ENCODE measurements at regions not wholly inside any gene's neighbourhood (a gene's known extent, or its start where the extent isn't known, plus 50 kb on each side); places are given as distances from the start of the nearest gene placed in this dataset.

DNA sequence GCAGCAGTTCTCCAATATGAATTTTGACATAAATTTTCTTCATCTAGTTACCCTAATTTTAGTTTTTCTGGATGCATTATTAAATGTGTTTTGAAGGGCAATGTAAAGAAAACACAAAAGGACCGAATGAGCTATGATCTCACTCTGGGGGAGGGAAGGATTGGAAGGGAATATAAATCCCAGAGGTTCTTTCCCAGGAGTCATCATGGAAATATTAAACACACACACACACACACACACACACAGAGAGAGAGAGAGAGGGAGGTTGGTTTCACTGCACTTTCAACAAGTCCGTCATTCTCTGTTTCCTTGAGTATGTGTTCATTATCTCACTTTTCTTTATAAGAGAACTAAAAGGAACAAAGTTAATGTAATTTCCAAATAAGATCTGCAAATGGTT is 70.7 kb upstream of the DCBLD2 start:
- BruUV-seq (replicated peaks): no TSS peak
- in situ Hi-C loops (cut with MboI) (no loop called here), intact Hi-C loops (cut with micrococcal nuclease; ENCODE audit: unreplicated experiment) (no loop called here)
- Histone ChIP-seq H3K4me3 (no peak overlapping the region), H4K20me1 (ENCODE audit: control insufficient read depth, insufficient read depth) (no peaks in the 10 kb centered on the region), H3K36me3 (ENCODE audit: control insufficient read depth in 2 of 2, insufficient read depth in 2 of 2, low read length in 1 of 2) (no peaks in the 10 kb centered on the region), H3K4me1 (ENCODE audit: control insufficient read depth, insufficient read depth, low read length) (no peaks in the 10 kb centered on the region), H3K27ac (ENCODE audit: control insufficient read depth, insufficient read depth) (no peak overlapping the region), H3K4me2 (ENCODE audit: control insufficient read depth, insufficient read depth) (no peak overlapping the region), H3K27me3 (replicated peaks in 1 of 2; ENCODE audit: control insufficient read depth in 2 of 2, insufficient read depth in 2 of 2, low read length in 1 of 2) (no peaks in the 10 kb centered on the region), H2AFZ (ENCODE audit: control insufficient read depth, low read depth, low read length) (no peak overlapping the region), H3K9ac (ENCODE audit: control insufficient read depth, insufficient read depth, low read length) (no peak overlapping the region), H3K79me2 (ENCODE audit: control insufficient read depth, insufficient read depth, low read length) (no peaks in the 10 kb centered on the region), H3K9me3 (replicated peaks; ENCODE audit: control insufficient read depth, insufficient read depth, low read length) (peaks cover 4% of the 10 kb centered on the region; the same call in 1 of the 3 replicates)
- ATAC-seq (no peak), DNase-seq (ENCODE audit: low read depth, low spot score) (no peak), FAIRE-seq (no peak)
- WGBS (ENCODE audit: insufficient coverage, insufficient replicate concordance, low lambda C conversion rate, missing lambda C conversion rate): 100% methylated on average over 2 of the region's 2 CpGs
- CTCF ChIA-PET: no interaction called here
- POLR2A ChIA-PET: no interaction called here
- RAD21 ChIA-PET (ENCODE audit: unreplicated experiment): no interaction called here
- SMC1A ChIA-PET (ENCODE audit: uncharacterized antibody, unreplicated experiment): no interaction called here
- no peak for TF ChIP-seq MXI1 (IDR thresholded peaks at IDR 0.05; ENCODE audit: low read depth, low read length)
- no peak for TF ChIP-seq PRDM15 (CRISPR knock-in tag; IDR thresholded peaks at IDR 0.05)
- TF ChIP-seq CBX5 (IDR thresholded peaks at IDR 0.05; ENCODE audit: low read depth): no peak
- TF ChIP-seq HDAC6 (IDR thresholded peaks at IDR 0.05; ENCODE audit: unreplicated experiment): no peak
- TF ChIP-seq CEBPB (IDR thresholded peaks at IDR 0.05; ENCODE audit: borderline replicate concordance in 1 of 2, low read depth in 2 of 2, low read length in 2 of 2): no peak
- TF ChIP-seq TARDBP (IDR thresholded peaks at IDR 0.05; ENCODE audit: borderline replicate concordance): no peak
- TF ChIP-seq, protein P1, sequence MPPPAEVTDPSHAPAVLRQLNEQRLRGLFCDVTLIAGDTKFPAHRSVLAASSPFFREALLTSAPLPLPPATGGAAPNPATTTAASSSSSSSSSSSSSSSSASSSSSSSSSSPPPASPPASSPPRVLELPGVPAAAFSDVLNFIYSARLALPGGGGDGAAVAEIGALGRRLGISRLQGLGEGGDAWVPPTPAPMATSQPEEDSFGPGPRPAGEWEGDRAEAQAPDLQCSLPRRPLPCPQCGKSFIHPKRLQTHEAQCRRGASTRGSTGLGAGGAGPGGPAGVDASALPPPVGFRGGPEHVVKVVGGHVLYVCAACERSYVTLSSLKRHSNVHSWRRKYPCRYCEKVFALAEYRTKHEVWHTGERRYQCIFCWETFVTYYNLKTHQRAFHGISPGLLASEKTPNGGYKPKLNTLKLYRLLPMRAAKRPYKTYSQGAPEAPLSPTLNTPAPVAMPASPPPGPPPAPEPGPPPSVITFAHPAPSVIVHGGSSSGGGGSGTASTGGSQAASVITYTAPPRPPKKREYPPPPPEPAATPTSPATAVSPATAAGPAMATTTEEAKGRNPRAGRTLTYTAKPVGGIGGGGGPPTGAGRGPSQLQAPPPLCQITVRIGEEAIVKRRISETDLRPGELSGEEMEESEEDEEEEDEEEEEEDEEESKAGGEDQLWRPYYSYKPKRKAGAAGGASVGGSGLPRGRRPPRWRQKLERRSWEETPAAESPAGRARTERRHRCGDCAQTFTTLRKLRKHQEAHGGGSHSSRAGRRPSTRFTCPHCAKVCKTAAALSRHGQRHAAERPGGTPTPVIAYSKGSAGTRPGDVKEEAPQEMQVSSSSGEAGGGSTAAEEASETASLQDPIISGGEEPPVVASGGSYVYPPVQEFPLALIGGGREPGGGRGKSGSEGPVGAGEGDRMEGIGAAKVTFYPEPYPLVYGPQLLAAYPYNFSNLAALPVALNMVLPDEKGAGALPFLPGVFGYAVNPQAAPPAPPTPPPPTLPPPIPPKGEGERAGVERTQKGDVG (CRISPR knock-in tag; IDR thresholded peaks at IDR 0.05): no peak
- no peak for TF ChIP-seq EP300 (IDR thresholded peaks at IDR 0.05; ENCODE audit: borderline replicate concordance in 1 of 2, control insufficient read depth in 1 of 2, low read depth in 2 of 2, low read length in 2 of 2)
- no peak for TF ChIP-seq NFIC (IDR thresholded peaks at IDR 0.05; ENCODE audit: low read depth, low read length)
- no peak for TF ChIP-seq TCF3 (IDR thresholded peaks at IDR 0.05; ENCODE audit: borderline replicate concordance, insufficient read depth, low read depth, low read length)
- no peak for TF ChIP-seq FOXK2 (IDR thresholded peaks at IDR 0.05)
- no peak for TF ChIP-seq CHD4 (IDR thresholded peaks at IDR 0.05)
- TF ChIP-seq SMARCA5 (IDR thresholded peaks at IDR 0.05): no peak
- TF ChIP-seq EZH2 (IDR thresholded peaks at IDR 0.05; ENCODE audit: borderline replicate concordance, control insufficient read depth, low read depth, low read length): no peak
- TF ChIP-seq, protein P2, sequence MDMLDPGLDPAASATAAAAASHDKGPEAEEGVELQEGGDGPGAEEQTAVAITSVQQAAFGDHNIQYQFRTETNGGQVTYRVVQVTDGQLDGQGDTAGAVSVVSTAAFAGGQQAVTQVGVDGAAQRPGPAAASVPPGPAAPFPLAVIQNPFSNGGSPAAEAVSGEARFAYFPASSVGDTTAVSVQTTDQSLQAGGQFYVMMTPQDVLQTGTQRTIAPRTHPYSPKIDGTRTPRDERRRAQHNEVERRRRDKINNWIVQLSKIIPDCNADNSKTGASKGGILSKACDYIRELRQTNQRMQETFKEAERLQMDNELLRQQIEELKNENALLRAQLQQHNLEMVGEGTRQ (IDR thresholded peaks at IDR 0.05; ENCODE audit: borderline replicate concordance, low read depth, low read length): no peak
